HG02623 (cell line): ENCODE measurements at regions not wholly inside any gene's neighbourhood (a gene's known extent, or its start where the extent isn't known, plus 50 kb on each side); places are given as distances from the start of the nearest gene placed in this dataset.
A peak's percentile ranks its signal among the peaks of the same experiment; 100 is the strongest.

Source experiments
- ATAC-seq: cut with Tn5 transposase; IDR thresholded peaks from one replicate; pipeline ENCODE4 v1.9.1; 2021; ENCODE audit warnings: moderate library complexity; ENCODE audit not compliant: unreplicated experiment

- no peak for ATAC-seq
Observed at GRCh38 chr10:46227571-46227935, 59.2 kb upstream of the ANTXRL start.

- ATAC-seq: peak; percentile 14
Observed at GRCh38 chr10:46227936-46228562, 58.7 kb upstream of the ANTXRL start.

DNA sequence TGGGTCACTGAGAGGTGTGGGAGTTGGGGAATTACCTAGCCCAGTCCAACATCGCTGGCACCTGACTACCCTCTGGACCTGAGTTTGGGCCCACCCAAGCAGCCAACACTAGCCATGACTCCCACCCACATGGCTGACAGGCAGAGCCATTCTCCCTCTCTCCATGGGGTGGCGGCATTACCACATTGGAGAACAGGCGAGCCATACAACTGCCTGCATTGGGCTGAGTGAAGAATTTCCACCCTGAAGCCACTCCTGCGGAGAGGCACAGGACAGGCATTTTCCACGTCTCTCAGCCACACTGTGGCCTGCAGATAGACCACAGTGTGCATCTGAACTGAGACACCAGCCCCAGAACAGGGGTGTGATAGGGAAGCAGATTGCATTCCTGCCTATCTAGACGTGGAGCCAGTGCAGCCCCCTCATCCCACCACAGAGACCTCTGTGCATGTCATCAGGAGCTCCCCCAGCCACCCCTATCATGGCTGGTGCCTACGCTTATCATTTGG, 58.2 kb upstream of the ANTXRL start:
- peak; percentile 77 for ATAC-seq

- ATAC-seq: no peak
Observed at GRCh38 chr10:46229144-46229563, 57.6 kb upstream of the ANTXRL start.

GRCh38 chr10:46230615-46231014, 56.2 kb upstream of the ANTXRL start:
- ATAC-seq: no peak

- ATAC-seq: no peak
Observed at GRCh38 chr10:46231087-46231486, 55.7 kb upstream of the ANTXRL start.

- no peak for ATAC-seq
Observed at GRCh38 chr10:46232084-46232483, 54.7 kb upstream of the ANTXRL start.

- no peak for ATAC-seq
Observed at GRCh38 chr10:46232666-46233065, 54.1 kb upstream of the ANTXRL start.

- ATAC-seq: no peak
Observed at GRCh38 chr10:46233181-46233580, 53.6 kb upstream of the ANTXRL start.

GRCh38 chr10:46234026-46234425, 52.8 kb upstream of the ANTXRL start:
- no peak for ATAC-seq

DNA sequence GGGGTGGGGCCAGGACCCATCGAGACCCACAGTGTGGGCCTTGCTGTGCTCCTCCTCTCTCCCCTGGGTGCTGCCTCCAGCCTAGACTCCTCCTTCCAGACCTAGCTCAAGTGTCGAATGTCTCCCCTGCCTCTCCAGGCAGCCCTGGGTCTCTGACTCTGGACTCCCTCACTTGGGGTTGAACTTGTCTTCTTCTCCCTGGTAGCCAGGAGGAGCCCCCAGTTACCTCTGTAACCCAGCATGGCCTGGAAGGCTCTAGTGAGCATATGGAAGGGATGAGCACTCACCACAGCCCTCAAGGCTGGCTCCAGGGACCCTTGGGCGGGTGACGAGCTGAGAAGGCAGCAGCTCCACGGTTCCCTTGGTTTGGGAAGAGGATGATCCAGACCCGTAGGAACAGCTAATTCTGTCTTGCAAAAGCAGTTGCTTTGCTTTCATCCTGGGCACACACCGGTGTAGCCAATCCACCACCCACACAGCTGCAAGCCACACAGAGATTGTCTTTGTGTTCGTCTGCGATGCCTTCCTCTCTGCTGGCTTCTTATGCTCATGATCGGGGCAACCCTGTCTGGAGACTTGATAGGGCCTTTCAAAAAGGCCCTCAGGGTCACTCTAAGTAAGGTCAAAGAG, 52.3 kb upstream of the ANTXRL start:
- ATAC-seq: no peak

DNA sequence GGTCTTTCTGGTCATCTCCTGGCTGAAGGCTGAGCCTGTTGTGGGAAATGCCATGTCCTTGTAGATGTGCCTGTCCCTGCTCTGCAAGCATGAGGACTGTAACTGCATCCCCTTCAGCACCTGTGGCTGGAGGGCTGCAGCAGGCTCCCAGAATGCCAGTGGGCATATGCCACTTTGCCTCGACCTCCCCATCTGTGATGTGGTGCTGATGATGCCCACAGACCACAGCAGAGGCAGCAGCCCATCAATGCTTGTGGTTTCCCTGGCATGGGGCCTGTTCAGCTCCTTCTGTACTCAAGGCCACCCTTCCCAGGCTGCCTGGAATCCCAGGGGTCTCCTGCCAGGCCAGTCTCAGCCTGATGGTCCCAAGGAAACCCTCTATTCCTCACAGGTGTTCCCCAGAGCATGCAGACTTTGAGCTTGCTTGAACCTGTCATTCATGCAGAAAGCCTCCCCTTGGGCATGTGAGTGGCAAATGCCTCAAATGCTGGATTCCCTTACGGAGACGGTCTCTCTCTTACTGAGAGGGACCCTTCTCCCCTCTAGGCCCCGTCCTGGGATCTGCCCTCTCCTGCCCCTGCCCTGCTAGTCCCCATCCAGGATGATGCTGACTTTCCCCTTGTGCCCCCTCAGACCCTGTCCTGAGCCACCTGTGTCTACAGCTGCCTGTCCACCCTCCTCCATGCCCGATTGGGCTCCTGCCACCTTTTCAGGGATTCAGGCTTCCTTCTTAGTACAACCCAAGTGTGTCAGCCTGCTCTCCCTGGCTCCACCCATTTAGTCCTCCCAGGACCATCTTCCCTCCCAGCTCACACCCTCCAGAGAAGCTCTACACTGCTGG, 50.9 kb upstream of the ANTXRL start:
- ATAC-seq: no peak

DNA sequence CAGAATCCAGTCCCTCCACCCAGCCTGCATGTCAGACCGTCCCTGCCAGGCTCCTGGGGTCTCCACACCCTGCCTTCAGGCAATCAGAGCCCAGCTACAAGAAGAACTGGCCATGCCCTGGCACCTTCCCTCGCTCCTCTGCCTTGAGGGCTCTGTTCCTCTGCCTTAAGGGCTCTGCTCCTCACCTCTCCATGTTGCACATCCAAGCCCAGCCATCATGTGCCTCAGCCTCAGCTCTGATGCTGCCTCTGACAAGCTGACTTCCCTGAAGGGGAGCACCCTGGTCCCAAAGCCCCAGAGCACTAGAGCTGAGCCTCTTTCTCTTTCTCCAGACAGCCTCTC, 50.3 kb upstream of the ANTXRL start:
- ATAC-seq: no peak

DNA sequence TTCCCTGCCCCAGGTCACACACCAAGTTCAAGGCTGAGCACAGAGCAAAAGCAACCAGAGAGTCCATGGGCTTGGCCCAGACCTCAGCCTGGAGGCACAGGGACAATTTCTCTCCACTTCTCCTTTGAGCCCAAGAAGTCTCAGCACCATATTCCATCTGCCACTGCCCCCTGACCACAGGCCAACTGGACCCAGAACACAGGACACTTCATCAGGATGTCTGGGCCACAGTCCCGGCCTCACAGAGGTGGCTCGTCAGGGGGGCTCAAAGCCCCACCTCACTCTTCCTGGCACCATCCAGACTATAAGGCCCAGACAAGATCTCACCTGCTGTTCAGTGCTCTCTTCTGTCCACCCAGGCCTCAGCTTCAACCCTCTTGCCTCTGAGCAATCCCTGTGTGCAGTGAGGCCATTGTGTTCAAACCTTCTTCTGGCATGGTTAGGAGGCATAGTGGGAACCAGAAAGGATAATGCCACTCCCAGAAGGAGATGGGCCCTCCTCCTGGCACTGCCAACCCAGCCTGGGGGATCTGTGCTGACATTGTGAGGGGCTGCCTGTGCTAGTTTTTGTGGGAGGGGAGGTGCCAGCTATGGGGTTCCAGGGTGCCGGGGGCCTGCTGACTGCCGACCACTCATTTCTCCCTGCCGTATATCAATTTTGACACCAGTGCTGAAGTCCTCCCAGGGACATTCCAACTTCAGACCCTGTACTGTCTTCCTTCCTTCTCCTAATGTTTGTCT, 49.7 kb upstream of the ANTXRL start:
- no peak for ATAC-seq
